ENCODE measurements at regions not wholly inside any gene's neighbourhood (a gene's known extent, or its start where the extent isn't known, plus 50 kb on each side); places are given as distances from the start of the nearest gene placed in this dataset.

DNA sequence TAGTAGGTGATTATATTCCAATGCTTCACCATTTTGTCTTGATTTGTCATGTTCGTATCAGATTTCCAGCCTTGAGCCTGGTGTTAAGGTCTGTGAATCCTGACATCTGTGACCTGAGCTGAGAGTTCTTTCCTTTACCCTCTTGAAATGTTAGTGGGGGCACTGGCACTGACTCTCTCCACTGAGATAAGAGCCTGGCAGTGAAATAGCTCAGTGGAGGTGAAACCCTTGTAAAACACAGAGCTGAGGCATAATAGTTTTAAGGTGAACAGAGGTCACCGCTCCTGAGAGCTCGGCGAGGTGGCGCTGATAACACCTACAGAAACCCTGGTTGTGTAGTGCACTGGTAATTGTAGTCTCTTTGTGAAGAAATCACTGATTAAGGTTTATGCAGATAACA lies 748.2 kb downstream of the DIAPH3 start:
- TF ChIP-seq POLR2AphosphoS5 (IDR thresholded peaks at IDR 0.05; ENCODE audit: low read depth, low read length) (no peak), FOXP2 (optimal IDR thresholded peaks at IDR 0.05; ENCODE audit: borderline replicate concordance, extremely low read depth, extremely low read length, insufficient read depth) (no peak), TAF1 (IDR thresholded peaks at IDR 0.05; ENCODE audit: borderline replicate concordance, insufficient read depth, low read length) (no peak), SIN3A (IDR thresholded peaks at IDR 0.05; ENCODE audit: borderline replicate concordance, insufficient read depth, low read length) (no peak)
- TF ChIP-seq, protein P1, sequence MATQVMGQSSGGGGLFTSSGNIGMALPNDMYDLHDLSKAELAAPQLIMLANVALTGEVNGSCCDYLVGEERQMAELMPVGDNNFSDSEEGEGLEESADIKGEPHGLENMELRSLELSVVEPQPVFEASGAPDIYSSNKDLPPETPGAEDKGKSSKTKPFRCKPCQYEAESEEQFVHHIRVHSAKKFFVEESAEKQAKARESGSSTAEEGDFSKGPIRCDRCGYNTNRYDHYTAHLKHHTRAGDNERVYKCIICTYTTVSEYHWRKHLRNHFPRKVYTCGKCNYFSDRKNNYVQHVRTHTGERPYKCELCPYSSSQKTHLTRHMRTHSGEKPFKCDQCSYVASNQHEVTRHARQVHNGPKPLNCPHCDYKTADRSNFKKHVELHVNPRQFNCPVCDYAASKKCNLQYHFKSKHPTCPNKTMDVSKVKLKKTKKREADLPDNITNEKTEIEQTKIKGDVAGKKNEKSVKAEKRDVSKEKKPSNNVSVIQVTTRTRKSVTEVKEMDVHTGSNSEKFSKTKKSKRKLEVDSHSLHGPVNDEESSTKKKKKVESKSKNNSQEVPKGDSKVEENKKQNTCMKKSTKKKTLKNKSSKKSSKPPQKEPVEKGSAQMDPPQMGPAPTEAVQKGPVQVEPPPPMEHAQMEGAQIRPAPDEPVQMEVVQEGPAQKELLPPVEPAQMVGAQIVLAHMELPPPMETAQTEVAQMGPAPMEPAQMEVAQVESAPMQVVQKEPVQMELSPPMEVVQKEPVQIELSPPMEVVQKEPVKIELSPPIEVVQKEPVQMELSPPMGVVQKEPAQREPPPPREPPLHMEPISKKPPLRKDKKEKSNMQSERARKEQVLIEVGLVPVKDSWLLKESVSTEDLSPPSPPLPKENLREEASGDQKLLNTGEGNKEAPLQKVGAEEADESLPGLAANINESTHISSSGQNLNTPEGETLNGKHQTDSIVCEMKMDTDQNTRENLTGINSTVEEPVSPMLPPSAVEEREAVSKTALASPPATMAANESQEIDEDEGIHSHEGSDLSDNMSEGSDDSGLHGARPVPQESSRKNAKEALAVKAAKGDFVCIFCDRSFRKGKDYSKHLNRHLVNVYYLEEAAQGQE (IDR thresholded peaks at IDR 0.05; ENCODE audit: insufficient read depth in 1 of 2, low read depth in 2 of 2, low read length in 2 of 2) = no peak

DNA sequence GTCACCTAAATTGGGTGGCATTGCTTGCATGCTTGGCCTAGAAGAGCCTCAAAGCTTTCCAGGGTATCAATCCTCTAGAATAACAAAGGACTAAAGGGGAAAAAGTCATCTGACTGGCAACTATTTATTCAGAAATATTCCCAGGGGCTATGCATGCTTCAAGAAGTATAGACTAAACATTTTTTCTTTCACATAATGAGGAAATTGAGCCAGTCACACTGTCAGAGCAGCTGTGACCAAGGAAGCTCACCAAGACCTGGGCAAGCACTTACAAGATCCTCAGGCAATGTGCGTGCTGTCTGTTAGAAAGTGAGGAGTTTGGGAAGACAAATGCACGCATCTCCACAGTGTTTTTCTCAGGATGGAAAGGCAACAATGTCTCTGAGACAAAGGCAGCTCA lies 747.2 kb downstream of the DIAPH3 start:
- TF ChIP-seq SIN3A (IDR thresholded peaks at IDR 0.05; ENCODE audit: borderline replicate concordance, insufficient read depth, low read length) (no peak), FOXP2 (optimal IDR thresholded peaks at IDR 0.05; ENCODE audit: borderline replicate concordance, extremely low read depth, extremely low read length, insufficient read depth) (no peak), TAF1 (IDR thresholded peaks at IDR 0.05; ENCODE audit: borderline replicate concordance, insufficient read depth, low read length) (no peak), POLR2AphosphoS5 (IDR thresholded peaks at IDR 0.05; ENCODE audit: low read depth, low read length) (no peak)
- TF ChIP-seq, protein P1 (IDR thresholded peaks at IDR 0.05; ENCODE audit: insufficient read depth in 1 of 2, low read depth in 2 of 2, low read length in 2 of 2) = no peak

DNA sequence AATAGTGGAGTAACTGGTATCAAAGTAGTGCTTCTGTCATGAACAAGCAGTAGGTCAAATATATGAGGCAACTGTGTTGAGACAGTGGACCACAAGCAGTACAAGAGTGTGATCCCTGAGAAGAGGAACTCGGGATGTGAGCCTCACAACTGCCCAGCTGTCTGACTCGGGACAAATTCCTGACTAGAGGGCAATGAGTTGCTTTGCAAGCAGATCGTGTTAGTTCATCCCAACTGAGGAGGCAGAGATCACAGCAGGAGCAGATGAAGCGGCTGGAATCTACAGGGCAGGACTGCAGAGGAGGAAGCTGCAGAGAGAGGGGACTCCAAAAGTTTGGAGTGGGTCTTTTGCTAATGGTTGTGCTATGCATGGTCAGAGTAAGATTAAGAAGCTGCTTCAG lies 741.1 kb downstream of the DIAPH3 start:
- no peak for TF ChIP-seq SIN3A (IDR thresholded peaks at IDR 0.05; ENCODE audit: borderline replicate concordance, insufficient read depth, low read length)
- no peak for TF ChIP-seq FOXP2 (optimal IDR thresholded peaks at IDR 0.05; ENCODE audit: borderline replicate concordance, extremely low read depth, extremely low read length, insufficient read depth)
- TF ChIP-seq TAF1 (IDR thresholded peaks at IDR 0.05; ENCODE audit: borderline replicate concordance, insufficient read depth, low read length) = no peak
- TF ChIP-seq POLR2AphosphoS5 (IDR thresholded peaks at IDR 0.05; ENCODE audit: low read depth, low read length) = no peak
- TF ChIP-seq, protein P1 (IDR thresholded peaks at IDR 0.05; ENCODE audit: insufficient read depth in 1 of 2, low read depth in 2 of 2, low read length in 2 of 2) = no peak

DNA sequence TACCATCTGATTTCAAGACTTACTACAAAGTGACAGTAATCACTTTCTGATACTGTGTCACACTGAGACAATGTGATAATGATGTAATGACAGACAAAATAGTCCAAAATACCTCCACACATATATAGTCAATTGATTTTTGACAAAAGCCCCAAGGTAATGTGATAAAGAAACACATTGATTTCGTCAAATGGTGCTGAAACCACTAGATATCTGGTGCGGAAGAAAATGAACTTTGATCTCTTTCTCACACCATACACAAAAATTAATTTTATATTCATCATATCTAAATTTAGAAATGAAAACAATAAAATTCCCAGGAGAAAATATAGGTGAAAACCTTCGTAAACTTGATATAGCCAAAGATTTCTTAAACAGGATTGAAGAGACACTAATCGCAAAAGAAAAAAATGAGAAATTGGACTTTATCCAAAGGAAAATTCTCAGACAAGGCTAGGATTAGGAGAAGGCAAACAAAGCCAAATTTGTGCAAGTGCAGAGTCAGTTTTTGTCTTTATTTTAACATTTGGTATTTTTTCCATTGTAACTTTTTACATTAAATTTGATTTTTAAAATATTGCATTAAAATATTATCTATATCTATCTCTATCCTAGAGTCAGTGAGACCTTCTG lies 739.9 kb downstream of the DIAPH3 start:
- TF ChIP-seq, protein P1 (IDR thresholded peaks at IDR 0.05; ENCODE audit: insufficient read depth in 1 of 2, low read depth in 2 of 2, low read length in 2 of 2) = no peak
- TF ChIP-seq FOXP2 (optimal IDR thresholded peaks at IDR 0.05; ENCODE audit: borderline replicate concordance, extremely low read depth, extremely low read length, insufficient read depth) (no peak), SIN3A (IDR thresholded peaks at IDR 0.05; ENCODE audit: borderline replicate concordance, insufficient read depth, low read length) (no peak), POLR2AphosphoS5 (IDR thresholded peaks at IDR 0.05; ENCODE audit: low read depth, low read length) (no peak), TAF1 (IDR thresholded peaks at IDR 0.05; ENCODE audit: borderline replicate concordance, insufficient read depth, low read length) (no peak)
